Stimulated activated effector memory CD8-positive, alpha-beta T cell treated with anti-CD3 and anti-CD28 coated beads, Interleukin-12 subunit alpha, Interleukin-12 subunit beta, amount 100 ng/mL, for 72 hours (primary cell): ENCODE measurements at regions not wholly inside any gene's neighbourhood (a gene's known extent, or its start where the extent isn't known, plus 50 kb on each side); places are given as distances from the start of the nearest gene placed in this dataset.

Experiments
- ATAC-seq: fragments of 150-1000 bp; cut with Tn5 transposase; 2 replicates; pipeline ENCODE4 v1.10.0; 2021
- DNase-seq, 2 donors: peaks; one replicate each; pipeline ENCODE4 v3.0.0; 2021 to 2022; ENCODE audit warnings: low spot score in 2 of 2
- H3K27ac Mint-ChIP-seq: one replicate; pipeline ENCODE4 v1.8.0; 2022; ENCODE audit warnings: mild to moderate bottlenecking, mixed read lengths
- H3K36me3 Mint-ChIP-seq: one replicate; pipeline ENCODE4 v1.8.0; 2022; ENCODE audit warnings: mild to moderate bottlenecking, mixed read lengths
- H3K4me1 Mint-ChIP-seq: one replicate; pipeline ENCODE4 v1.8.0; 2022; ENCODE audit warnings: mixed read lengths
- H3K4me3 Mint-ChIP-seq: one replicate; pipeline ENCODE4 v1.8.0; 2022; ENCODE audit warnings: mild to moderate bottlenecking, mixed read lengths
- H3K9me3 Mint-ChIP-seq: one replicate; pipeline ENCODE4 v1.8.0; 2022; ENCODE audit warnings: mixed read lengths

DNA sequence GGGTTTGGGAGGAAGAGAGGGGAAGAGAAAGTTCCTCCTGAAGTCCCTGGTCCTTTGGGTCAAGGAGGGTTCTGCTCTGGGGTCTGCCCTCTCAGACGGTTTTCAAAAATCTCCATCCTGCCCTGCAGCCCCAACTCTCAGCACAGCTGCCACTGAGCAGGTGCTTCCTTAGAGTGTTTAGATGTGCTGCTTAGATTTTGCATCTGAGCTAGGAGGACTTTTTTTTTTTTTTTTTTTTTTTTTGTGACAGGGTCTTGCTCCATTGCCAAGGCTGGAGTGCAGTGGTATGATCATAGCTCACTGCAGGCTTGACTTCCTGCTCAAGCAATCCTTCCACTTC, 324.9 kb upstream of the POU3F1 start:
- ATAC-seq (no peak), DNase-seq (no peak)
- Mint-ChIP-seq H3K36me3 (no peaks in the 10 kb centered on the region), H3K4me3 (no peak overlapping the region), H3K4me1 (no peaks in the 10 kb centered on the region), H3K27ac (no peak overlapping the region), H3K9me3 (no peaks in the 10 kb centered on the region)

- H3K9me3 Mint-ChIP-seq: no peaks in the 10 kb centered on the region
- H3K4me3 Mint-ChIP-seq: no peak overlapping the region
- no peaks in the 10 kb centered on the region for H3K4me1 Mint-ChIP-seq
- H3K27ac Mint-ChIP-seq: no peak overlapping the region
- ATAC-seq: no peak
- no peaks in the 10 kb centered on the region for H3K36me3 Mint-ChIP-seq
- peak in 1 of 2 donors; percentile 26 for DNase-seq
These were observed 324.3 kb upstream of the POU3F1 start for GRCh38 chr1:38370716-38371504.

DNA sequence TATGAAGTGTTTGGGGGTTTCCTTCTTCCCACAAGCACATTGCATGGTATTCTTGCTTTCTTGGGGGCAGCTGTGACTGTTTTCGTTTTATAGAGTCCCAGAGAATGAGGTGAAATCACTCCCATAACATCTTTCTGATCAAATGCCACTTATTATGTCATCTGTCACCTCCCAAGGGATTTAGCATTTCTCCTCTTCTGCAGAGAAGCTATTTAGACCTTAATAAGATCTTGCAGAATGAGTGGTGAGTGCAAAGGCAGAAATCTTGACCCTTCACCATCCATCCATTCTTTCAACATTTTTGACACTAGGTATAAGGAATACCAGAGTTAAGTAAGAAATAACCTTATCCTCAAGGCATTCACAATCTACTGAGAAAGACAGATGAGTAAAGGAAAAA, 318.6 kb upstream of the POU3F1 start:
- no peak for ATAC-seq
- no peak overlapping the region for H3K27ac Mint-ChIP-seq
- H3K4me1 Mint-ChIP-seq: no peaks in the 10 kb centered on the region
- no peak overlapping the region for H3K4me3 Mint-ChIP-seq
- H3K9me3 Mint-ChIP-seq: no peaks in the 10 kb centered on the region
- no peak for DNase-seq
- no peaks in the 10 kb centered on the region for H3K36me3 Mint-ChIP-seq

DNA sequence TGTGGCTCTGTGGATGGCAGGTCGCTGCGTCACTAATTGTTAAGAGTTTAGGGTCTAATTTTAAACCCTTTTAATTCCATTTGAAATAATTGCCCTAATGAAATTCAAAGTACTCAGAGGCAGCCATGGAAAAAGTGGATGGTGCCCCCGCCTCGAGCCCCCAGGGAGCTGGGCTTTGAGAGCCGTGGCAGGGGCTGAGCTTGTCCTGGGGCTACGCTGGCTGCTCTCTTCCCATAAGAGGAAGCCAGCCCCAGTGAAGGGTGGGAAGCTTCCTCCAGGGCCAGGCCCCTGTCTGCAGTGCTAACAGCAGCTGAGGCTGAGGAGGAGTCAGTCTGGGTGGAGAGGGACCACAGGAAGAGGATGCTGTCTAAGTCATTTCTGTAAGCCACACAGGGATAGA, 315.0 kb upstream of the POU3F1 start:
- DNase-seq (no peak), ATAC-seq (no peak)
- Mint-ChIP-seq H3K9me3 (no peaks in the 10 kb centered on the region), H3K27ac (no peak overlapping the region), H3K4me1 (no peaks in the 10 kb centered on the region), H3K4me3 (no peak overlapping the region), H3K36me3 (no peaks in the 10 kb centered on the region)

- H3K4me1 Mint-ChIP-seq: no peaks in the 10 kb centered on the region
- no peak for DNase-seq
- ATAC-seq: no peak
- H3K36me3 Mint-ChIP-seq: no peaks in the 10 kb centered on the region
- H3K27ac Mint-ChIP-seq: no peak overlapping the region
- H3K4me3 Mint-ChIP-seq: no peak overlapping the region
- H3K9me3 Mint-ChIP-seq: no peaks in the 10 kb centered on the region
These were observed 314.2 kb upstream of the POU3F1 start for GRCh38 chr1:38360807-38361206.

DNA sequence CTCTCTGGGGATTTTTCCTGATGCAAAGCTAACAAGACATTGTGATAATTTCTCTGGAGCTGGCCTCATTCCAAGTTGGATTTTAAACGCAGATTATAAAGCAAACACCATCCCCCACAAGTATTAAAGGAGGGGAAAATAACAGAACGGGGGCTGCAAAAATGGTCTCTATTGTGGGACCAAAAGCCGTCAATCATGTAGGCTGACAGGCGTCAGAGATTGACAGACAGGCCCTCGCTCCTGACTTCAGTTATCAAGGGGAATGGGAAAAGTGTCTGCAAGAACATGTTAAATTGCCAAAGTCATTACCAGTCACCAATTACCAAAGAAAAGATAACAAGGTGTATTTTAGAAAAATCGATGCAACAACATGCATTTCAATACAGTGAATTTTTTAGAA, 307.4 kb upstream of the POU3F1 start:
- no peak for DNase-seq
- no peaks in the 10 kb centered on the region for H3K36me3 Mint-ChIP-seq
- no peaks in the 10 kb centered on the region for H3K4me1 Mint-ChIP-seq
- H3K9me3 Mint-ChIP-seq: peaks cover under 1% of the 10 kb centered on the region
- H3K27ac Mint-ChIP-seq: no peak overlapping the region
- no peak overlapping the region for H3K4me3 Mint-ChIP-seq
- ATAC-seq: no peak

- DNase-seq (no peak), ATAC-seq (no peak)
- Mint-ChIP-seq H3K9me3 (peaks cover 7% of the 10 kb centered on the region), H3K36me3 (no peaks in the 10 kb centered on the region), H3K27ac (no peak overlapping the region), H3K4me1 (no peaks in the 10 kb centered on the region), H3K4me3 (no peak overlapping the region)
These were observed 306.3 kb upstream of the POU3F1 start for GRCh38 chr1:38352869-38353268.

- no peak for DNase-seq
- H3K4me1 Mint-ChIP-seq: no peaks in the 10 kb centered on the region
- H3K27ac Mint-ChIP-seq: no peak overlapping the region
- no peak overlapping the region for H3K4me3 Mint-ChIP-seq
- no peaks in the 10 kb centered on the region for H3K36me3 Mint-ChIP-seq
- H3K9me3 Mint-ChIP-seq: peaks cover 9% of the 10 kb centered on the region
- ATAC-seq: no peak
These were observed 301.0 kb upstream of the POU3F1 start for GRCh38 chr1:38347446-38348175.

- peak; percentile 65 for ATAC-seq
- DNase-seq: no peak
- no peak overlapping the region for H3K4me3 Mint-ChIP-seq
These were observed 298.1 kb upstream of the POU3F1 start for GRCh38 chr1:38344716-38345115.

DNA sequence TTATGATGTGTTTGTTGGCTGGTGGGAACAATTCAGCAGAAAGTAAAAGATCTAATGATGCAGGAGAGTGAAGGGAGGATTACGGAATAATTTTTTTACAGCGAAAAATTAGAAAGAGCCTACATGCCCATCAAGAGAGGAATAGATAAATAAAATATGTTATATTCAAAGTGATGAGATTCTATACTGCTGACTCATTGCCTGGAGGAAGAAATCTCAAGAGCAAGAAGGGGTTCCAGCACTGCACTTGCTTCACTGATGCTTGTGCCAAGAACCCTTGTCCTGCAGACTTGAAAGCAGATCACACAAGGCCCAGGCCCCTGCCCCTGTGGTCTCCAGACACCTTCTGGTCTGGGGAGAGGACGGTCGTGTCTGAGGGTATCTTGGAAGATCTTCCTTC, 295.1 kb upstream of the POU3F1 start:
- Mint-ChIP-seq H3K4me3 (no peak overlapping the region), H3K9me3 (no peaks in the 10 kb centered on the region), H3K36me3 (no peaks in the 10 kb centered on the region), H3K4me1 (no peaks in the 10 kb centered on the region), H3K27ac (no peak overlapping the region)
- ATAC-seq (no peak), DNase-seq (no peak)

More at GRCh38 chr1:38344716-38345115, 298.1 kb upstream of the POU3F1 start:
- no peak overlapping the region for H3K27ac Mint-ChIP-seq
- no peaks in the 10 kb centered on the region for H3K4me1 Mint-ChIP-seq
- H3K36me3 Mint-ChIP-seq: no peaks in the 10 kb centered on the region
- H3K9me3 Mint-ChIP-seq: peaks cover 9% of the 10 kb centered on the region

GRCh38 chr1:38340409-38340808, 293.8 kb upstream of the POU3F1 start:
- no peak for ATAC-seq
- no peak overlapping the region for H3K27ac Mint-ChIP-seq
- no peaks in the 10 kb centered on the region for H3K4me1 Mint-ChIP-seq
- H3K4me3 Mint-ChIP-seq: no peak overlapping the region
- H3K9me3 Mint-ChIP-seq: no peaks in the 10 kb centered on the region
- H3K36me3 Mint-ChIP-seq: no peaks in the 10 kb centered on the region
- DNase-seq: no peak

- H3K36me3 Mint-ChIP-seq: no peaks in the 10 kb centered on the region
- H3K4me3 Mint-ChIP-seq: no peak overlapping the region
- no peak for DNase-seq
- no peak overlapping the region for H3K27ac Mint-ChIP-seq
- no peak for ATAC-seq
- H3K4me1 Mint-ChIP-seq: peaks cover 8% of the 10 kb centered on the region
- H3K9me3 Mint-ChIP-seq: no peaks in the 10 kb centered on the region
These were observed 291.1 kb upstream of the POU3F1 start for GRCh38 chr1:38337711-38338110.

DNA sequence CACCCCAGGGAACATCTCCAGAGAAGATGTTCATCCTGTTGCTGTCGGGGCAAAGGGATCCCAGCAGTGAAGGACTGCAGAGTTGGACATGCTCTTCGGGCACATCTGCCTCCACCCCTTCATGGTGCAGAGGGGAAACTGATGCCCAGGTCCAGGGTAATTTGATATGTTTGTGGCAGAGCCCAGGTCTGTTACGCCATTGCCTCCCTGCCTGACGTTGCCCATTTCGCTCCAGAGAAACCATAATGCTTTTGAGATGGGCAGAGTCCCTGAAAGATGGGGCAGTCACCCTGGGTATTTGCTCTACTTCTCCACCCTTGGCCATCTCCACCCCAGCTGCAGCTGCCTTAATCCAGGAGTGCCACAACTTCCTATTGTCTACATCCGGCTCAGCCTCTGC, 290.4 kb upstream of the POU3F1 start:
- Mint-ChIP-seq H3K36me3 (no peaks in the 10 kb centered on the region), H3K4me1 (peaks cover 8% of the 10 kb centered on the region), H3K4me3 (no peak overlapping the region), H3K27ac (no peak overlapping the region), H3K9me3 (no peaks in the 10 kb centered on the region)
- ATAC-seq (no peak), DNase-seq (peak in 1 of 2 donors; percentile 18)

DNA sequence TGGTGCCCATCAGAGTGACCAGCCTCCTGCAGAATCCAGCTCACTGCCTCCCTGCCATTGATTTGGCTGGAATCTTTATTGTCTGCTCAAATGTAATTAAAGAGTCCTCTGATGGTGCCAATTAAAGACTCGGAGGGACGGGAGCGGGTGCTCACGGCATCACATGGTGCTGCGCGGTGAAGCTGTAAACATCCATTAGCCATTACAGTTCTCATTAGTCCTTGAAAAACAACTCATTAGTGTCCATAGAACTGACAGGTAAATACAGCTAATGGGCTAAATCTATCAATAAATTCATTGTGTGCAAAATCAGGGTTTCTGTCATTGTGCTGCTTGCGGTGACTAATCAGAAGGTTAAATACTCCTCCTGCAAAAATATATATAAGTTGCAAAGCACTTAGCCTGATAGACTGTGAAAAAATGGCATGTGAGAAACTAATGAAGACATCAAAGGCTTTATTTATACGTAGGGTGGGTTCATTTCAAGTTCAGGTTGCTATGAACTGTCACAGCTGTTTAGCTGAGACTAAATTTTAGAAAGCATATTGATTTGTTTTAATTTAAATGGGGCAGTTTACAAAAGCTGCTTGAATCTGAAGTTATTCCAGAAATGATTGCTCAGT, 289.8 kb upstream of the POU3F1 start:
- ATAC-seq (no peak), DNase-seq (peak in 1 of 2 donors; percentile 7)
- no peak overlapping the region for H3K4me3 Mint-ChIP-seq
- H3K36me3 Mint-ChIP-seq: no peaks in the 10 kb centered on the region
- no peaks in the 10 kb centered on the region for H3K9me3 Mint-ChIP-seq
- no peak overlapping the region for H3K27ac Mint-ChIP-seq
- H3K4me1 Mint-ChIP-seq: peaks cover 8% of the 10 kb centered on the region

DNA sequence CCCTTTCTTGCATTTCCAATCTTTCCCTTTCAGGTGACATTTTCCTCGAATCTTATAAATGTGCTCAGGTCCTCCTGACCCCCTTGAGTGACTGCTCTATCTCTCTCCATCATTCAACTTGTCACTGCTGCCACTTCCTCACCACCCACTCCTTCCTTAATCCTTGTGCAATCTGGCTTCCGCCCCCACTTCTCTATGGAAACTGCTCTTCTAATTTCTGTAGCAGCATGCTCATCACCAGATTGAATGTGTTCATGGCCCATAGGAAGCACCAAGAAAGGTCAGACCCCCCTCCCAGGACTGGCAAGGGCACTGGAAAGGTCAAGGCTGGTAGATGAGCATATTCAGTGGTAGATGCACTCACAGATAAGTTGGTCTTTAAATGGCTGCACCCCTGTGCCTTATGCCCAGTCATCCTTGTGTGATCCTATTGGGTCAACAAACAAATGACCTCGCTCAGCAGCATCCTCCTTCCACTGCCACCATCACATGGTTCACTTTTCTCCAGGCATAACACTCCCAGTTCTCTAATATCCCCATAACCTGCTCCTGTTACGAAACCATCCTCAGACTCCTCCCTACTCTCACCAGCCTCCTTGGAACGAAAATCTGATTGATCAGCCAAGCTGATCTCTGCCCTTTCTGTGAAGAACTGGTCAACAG, 288.5 kb upstream of the POU3F1 start:
- Mint-ChIP-seq H3K4me3 (no peak overlapping the region), H3K4me1 (peaks cover 8% of the 10 kb centered on the region), H3K9me3 (no peaks in the 10 kb centered on the region), H3K36me3 (no peaks in the 10 kb centered on the region), H3K27ac (no peak overlapping the region)
- ATAC-seq: peak; percentile 4
- no peak for DNase-seq
